Neural crest cell (in vitro differentiated cells): ENCODE measurements at regions not wholly inside any gene's neighbourhood (a gene's known extent, or its start where the extent isn't known, plus 50 kb on each side); places are given as distances from the start of the nearest gene placed in this dataset.
"Not testable (repeated sequence)": the region's sequence is repeated elsewhere in the genome, so short reads cannot be mapped to it uniquely, and the experiment has no call there.

Source experiments
- DNase-seq: peaks from one replicate; pipeline ENCODE4 v3.0.0; 2021; ENCODE audit warnings: low read depth, mixed read lengths, low spot score
- H3K27ac Mint-ChIP-seq: one replicate; pipeline ENCODE4 v1.8.0; 2021; ENCODE audit warnings: mild to moderate bottlenecking, mixed read lengths; ENCODE audit not compliant: unreplicated experiment
- H3K27me3 Mint-ChIP-seq: 2 replicates; pipeline ENCODE4 v1.8.0; 2021; ENCODE audit warnings: low read depth, mild to moderate bottlenecking, mixed read lengths
- H3K36me3 Mint-ChIP-seq: 2 replicates; pipeline ENCODE4 v1.8.0; 2021; ENCODE audit warnings: low read depth, mild to moderate bottlenecking, mixed read lengths
- H3K4me1 Mint-ChIP-seq: 2 replicates; pipeline ENCODE4 v1.8.0; 2021; ENCODE audit warnings: mixed read lengths
- H3K4me3 Mint-ChIP-seq: one replicate; pipeline ENCODE4 v1.8.0; 2021; ENCODE audit warnings: mild to moderate bottlenecking, mixed read lengths
- H3K9me3 Mint-ChIP-seq: 2 replicates; pipeline ENCODE4 v1.8.0; 2021; ENCODE audit warnings: mixed read lengths
- CTCF ChIP-seq: fragments of 200-600 bp; sonication (generic); conservative IDR thresholded peaks from 2 replicates; pipeline ENCODE4 v1.5.0; 2021; ENCODE audit warnings: antibody characterized with exemption, mild to moderate bottlenecking

- no peak for DNase-seq
- Mint-ChIP-seq H3K4me3 (no peak overlapping the region), H3K4me1 (no peaks in the 10 kb centered on the region), H3K27ac (no peak overlapping the region), H3K36me3 (no peaks in the 10 kb centered on the region), H3K27me3 (no peaks in the 10 kb centered on the region), H3K9me3 (no peaks in the 10 kb centered on the region)
- no peak for TF ChIP-seq CTCF
These were observed 133.0 kb upstream of the HTR2C start for GRCh38 chrX:114450911-114451310.

- Mint-ChIP-seq H3K27me3 (no peaks in the 10 kb centered on the region), H3K4me1 (no peaks in the 10 kb centered on the region), H3K4me3 (no peak overlapping the region), H3K36me3 (no peaks in the 10 kb centered on the region), H3K9me3 (no peaks in the 10 kb centered on the region), H3K27ac (no peak overlapping the region)
- DNase-seq = no peak
- TF ChIP-seq CTCF = no peak
These were observed 132.5 kb upstream of the HTR2C start for GRCh38 chrX:114451397-114451796.

- Mint-ChIP-seq H3K4me1 (no peaks in the 10 kb centered on the region), H3K4me3 (no peak overlapping the region), H3K27ac (no peak overlapping the region), H3K27me3 (peaks cover 33% of the 10 kb centered on the region), H3K9me3 (peaks cover under 1% of the 10 kb centered on the region), H3K36me3 (no peaks in the 10 kb centered on the region)
- DNase-seq = no peak
- TF ChIP-seq CTCF = no peak
These were observed 121.6 kb upstream of the HTR2C start for GRCh38 chrX:114462266-114462665.

DNA sequence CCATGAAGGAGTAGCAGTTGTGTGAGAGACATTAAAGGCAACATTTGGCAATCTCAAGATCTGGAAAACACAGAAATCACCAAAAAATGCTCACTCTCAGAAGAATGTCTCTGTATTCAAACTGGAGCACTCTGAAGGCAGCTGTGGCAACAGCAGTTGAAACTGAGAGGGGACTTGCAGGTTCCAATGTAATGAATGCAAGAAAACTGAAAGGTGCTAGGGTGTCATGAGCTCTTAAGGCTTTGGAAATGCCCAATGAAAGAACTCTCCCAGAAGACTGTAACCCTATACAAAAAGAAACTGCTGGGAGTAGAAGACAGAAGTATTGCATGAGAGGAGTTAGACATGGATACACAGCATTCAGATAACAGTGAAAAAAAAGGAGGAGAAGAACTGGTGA is 118.2 kb upstream of the HTR2C start:
- Mint-ChIP-seq H3K27me3 (peaks cover 64% of the 10 kb centered on the region), H3K27ac (no peak overlapping the region), H3K9me3 (no peaks in the 10 kb centered on the region), H3K4me1 (no peaks in the 10 kb centered on the region), H3K36me3 (peaks cover 4% of the 10 kb centered on the region), H3K4me3 (no peak overlapping the region)
- no peak for DNase-seq
- no peak for TF ChIP-seq CTCF

DNA sequence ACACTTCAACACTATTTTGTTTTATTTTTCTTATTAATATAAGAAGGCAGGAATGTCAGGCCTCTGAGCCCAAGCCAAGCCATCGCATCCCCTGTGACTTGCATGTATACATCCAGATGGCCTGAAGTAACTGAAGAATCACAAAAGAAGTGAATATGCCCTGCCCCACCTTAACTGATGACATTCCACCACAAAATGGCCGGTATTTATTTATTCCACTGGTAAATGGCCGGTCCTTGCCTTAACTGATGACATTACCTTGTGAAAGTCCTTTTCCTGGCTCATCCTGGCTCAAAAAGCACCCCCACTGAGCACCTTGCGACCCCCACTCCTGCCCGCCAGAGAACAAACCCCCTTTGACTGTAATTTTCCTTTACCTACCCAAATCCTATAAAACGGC is 111.9 kb upstream of the HTR2C start:
- not testable (repeated sequence) for H3K36me3 Mint-ChIP-seq, DNase-seq, H3K4me1 Mint-ChIP-seq, H3K9me3 Mint-ChIP-seq, H3K27ac Mint-ChIP-seq, H3K4me3 Mint-ChIP-seq
- peaks cover 50% of the 10 kb centered on the region for H3K27me3 Mint-ChIP-seq

DNA sequence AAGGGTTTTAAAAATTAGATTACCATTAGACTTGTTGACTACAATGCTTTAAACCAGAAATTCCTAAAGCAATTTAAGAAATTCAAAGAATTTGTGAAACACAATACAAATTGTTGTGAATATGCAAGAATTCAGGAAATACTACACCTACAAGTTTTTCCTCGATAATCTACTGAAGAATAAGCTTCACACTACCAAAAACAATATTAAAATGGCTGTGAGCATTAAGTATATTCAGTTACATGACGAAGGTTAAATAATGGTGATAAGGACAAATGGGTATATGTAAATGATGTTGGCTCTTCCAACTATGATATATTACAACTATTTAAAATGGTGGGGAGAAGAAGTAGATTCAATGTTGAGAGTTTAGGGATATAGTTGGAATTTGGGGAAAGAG is 111.1 kb upstream of the HTR2C start:
- no peak for TF ChIP-seq CTCF
- no peak overlapping the region for H3K4me3 Mint-ChIP-seq
- no peaks in the 10 kb centered on the region for H3K4me1 Mint-ChIP-seq
- peaks cover 2% of the 10 kb centered on the region for H3K9me3 Mint-ChIP-seq
- peaks cover 4% of the 10 kb centered on the region for H3K36me3 Mint-ChIP-seq
- DNase-seq = no peak
- no peak overlapping the region for H3K27ac Mint-ChIP-seq
- H3K27me3 Mint-ChIP-seq = peaks cover 43% of the 10 kb centered on the region
